Midbrain (tissue), 1 donor: ENCODE measurements at regions not wholly inside any gene's neighbourhood (a gene's known extent, or its start where the extent isn't known, plus 50 kb on each side); places are given as distances from the start of the nearest gene placed in this dataset.

Experiments used
- DNase-seq: peaks from one replicate; lab custom pipeline; 2025; lab: John Stamatoyannopoulos, UW

DNA sequence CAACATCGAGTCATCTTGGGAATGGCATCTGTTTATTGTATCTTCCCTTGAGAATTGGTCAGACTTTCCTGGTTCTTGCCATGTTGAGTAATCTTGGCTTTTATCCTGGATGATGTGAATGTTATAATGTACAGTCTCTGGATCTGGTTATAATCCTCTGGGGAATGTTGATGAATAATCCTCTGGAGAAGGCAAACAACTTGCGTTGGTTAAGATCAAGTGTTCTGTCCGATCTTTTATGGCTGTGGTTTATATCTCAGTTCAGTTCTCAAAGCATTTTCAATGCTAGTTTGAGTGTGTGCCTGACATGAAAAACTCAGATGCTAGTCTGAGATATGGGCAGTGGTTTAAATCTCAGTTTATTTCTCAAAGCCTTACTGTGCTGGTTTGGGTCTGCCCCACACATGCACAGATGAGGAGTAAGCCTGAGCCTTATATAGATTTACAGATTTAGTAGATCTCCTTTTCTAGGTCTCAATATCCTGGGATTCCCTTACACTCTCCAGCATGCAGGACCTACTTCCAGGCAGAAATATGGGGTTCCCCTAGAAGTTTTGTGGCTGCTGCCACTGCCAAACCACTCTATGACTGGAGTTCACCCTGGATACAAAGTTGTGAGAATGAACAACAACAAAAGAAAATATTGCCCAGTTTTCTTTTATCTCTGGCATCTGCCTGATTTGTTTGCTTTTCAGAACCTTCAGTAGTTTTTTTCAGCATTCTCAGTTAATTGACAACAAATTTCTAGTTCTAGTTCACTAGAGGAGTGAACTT is 191.8 kb upstream of the MAN1A1 start:
- DNase-seq, result no peak

DNA sequence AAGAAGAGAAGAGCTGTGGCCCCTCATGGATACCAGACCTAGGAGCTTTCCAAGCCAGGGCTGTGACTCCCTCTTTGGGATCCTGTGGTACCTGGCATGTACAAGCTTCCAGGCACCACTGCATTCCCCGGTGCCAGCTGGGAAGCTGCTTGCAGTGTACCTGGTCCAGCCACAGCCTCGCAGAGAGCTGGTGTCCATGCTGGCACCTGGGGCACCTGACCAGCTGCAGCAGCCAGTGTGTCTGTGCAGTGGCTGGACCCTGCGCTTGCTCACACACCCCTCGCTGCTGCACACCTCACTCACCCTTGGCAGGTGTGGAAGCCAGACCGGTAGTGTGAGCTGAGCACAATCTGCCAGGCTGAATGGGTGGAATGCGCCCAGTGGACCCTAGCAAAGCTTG is 190.9 kb upstream of the MAN1A1 start:
- no peak for DNase-seq

DNA sequence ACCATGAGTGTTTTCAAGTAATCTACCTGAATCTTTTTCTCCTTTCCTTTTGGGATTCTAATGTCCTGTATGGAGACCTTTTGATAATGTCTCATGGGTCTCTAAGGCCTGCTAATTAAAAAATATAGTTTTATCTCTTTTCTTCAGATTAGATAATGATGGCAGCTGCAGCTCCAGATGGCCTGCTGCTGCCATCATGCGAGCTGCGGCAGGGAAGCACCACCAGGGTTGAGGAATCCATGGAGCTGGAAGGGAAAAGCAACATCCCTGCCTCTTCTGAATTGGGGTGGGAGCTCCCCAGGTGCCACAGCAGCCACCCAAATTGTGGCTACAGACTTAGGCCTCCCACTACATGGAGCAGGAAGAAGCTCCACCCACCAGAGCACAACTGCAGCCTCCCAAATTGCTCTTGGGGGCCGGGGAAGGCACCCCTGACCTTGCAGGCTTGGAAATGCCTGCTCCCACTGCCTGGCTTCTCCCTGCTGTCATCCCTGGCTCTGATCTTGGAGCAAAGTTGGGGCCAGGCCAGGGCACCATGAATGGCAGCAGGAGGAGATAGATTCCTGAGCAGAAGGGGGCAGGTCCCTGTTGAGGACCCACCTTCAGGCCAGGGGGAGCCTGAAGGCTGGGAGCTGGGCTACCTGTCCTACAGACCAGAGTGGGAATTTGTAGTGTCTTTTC is 189.6 kb upstream of the MAN1A1 start:
- no peak for DNase-seq

DNA sequence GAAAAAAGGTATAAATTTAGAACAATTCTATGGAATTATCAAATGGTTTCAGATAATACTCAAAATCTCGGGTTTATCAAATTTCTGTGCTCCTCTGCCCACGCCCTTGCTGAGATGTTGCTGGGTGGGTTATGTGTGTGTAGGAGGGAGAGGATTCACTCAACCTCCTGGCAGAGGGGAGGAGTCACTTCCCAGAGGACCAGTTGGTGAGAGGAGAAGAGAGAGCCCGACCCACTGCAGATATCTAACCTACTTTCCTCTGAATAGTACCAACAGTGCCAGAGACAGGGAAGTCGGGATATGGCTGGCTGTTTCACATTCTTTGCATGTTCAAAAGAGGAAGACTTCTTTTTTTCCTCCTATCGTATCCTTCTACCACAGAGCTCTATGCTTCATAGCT is 187.1 kb upstream of the MAN1A1 start:
- DNase-seq, result no peak

DNA sequence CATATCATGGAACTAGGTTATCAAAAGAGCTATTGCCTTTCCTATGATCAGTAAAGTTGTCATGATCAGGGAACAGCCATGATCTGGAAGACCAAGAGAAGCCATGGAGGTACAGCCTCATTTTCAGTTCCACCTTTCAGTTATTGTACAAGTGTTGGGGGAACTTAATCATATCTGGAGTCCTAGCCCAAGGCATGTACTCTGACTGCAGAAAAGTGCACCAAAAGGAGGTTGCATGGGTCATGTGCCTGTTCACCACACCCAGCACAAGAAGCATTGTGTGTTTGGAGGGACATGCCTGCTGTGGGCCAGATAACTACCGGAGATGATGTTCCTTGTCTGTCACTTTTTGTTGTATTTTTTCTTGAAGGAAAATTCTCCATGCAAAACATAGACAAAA is 185.8 kb upstream of the MAN1A1 start:
- DNase-seq, result no peak

DNA sequence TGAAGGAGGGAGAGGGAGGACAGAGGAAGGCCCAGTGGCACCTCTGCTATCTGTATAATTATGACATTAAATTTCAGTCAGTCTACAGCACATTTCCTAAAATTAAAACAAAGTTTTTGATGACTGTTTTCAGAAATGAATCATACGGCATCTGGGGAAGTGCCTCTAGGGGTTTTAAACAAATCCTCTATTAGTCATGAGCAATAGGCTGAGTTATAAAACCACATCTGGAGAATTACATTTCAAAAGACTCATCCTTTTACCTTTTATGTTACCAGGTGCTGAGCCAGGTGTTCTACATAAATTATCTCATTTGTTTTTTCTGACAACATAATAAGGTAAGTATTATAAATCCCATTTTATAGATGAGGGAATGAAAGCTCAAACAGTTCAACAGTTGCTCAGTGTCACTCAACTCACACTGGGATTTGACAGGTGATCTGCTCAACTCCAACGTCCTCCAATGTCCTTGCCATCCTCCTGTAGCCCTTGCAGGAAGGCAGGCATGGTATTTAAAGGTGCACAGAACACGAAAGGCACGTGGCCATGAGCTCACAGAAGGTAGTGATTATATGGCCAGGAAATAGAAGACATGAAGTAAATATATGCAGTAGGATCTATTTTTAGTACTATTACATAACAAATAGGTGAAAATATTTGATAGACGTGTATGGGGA is 184.2 kb upstream of the MAN1A1 start:
- no peak for DNase-seq

DNA sequence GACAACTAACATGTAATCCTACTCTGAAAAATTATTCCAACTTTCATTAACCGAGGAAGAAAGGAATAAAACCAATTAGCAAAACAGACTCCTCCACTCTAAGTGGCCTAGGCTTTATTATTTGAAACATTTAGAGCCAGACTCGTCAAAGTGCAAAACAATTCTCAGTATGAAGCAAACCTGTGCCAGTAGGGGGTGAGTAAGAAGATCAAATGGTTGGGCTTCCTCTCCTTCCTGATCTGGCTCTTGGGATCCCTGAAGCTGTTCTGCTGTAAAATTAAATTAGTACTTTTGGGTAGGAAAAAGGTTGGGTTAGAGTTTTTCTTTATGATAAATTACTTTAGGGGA is 177.6 kb upstream of the MAN1A1 start:
- no peak for DNase-seq

DNA sequence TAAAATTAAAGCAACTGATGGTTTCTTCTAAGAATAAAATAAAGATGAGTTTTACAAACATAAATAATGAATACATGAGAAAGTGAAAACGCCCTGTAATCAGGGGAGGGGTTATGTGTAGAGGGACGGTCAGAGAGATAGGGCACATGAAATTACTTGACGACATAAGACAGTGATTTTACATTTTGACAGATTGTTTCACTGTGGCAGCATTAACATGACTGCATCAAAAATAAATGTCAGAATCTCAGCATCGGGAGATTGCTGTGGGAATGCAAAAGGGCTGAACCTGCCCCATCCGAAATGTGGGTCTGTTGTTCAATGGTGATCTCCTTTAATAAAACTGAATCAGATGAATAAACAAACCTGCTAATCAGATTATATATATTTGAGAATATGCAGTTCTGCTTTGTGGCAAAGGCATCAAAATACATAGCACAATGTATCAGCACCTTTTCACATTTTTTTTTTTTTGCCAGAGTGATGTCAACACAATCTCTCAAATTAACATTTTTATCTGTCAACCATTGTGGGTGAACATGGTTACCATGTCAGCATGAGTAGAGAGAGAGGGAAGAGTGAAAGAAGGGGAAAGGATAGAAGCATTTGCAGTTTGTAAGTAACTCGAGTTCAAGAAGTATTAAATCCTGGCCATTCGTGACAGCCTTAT is 177.1 kb upstream of the MAN1A1 start:
- no peak for DNase-seq

DNA sequence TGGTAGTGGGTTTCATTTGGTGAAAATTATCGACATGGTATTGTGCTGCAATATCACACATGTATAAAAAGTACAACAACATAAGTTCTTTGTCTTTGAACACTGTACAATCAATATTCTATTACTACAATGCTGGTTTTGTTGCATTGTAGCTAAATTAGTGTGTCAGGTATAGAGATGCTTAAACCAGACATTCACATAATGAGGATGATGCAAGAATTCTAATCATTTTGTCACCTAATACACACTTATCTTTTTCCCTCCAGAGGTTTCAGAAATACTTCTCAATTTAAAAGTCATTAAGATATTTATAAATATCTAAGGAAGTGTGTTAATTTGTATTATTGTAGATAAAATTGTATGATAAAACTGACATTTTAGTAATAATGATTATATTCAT is 174.8 kb upstream of the MAN1A1 start:
- DNase-seq, result no peak

DNA sequence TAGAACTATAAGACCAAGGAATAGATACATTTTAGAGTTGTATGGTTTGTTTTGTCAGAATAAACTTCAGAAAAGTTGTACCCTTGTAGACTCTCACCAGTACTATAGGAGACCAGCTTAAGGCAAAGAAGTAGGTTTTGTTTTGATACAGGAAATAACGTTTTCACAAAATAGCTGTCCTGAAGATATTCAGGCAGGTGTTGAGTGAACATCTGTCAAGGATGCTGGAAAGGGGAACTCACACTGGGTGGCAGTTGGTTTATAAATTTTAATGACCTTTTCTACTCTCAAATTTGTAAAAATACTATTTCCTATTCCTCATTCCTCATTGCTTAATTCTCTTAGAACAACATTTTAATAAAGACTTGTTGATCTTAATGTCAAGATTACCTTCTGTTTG is 174.0 kb upstream of the MAN1A1 start:
- no peak for DNase-seq

DNA sequence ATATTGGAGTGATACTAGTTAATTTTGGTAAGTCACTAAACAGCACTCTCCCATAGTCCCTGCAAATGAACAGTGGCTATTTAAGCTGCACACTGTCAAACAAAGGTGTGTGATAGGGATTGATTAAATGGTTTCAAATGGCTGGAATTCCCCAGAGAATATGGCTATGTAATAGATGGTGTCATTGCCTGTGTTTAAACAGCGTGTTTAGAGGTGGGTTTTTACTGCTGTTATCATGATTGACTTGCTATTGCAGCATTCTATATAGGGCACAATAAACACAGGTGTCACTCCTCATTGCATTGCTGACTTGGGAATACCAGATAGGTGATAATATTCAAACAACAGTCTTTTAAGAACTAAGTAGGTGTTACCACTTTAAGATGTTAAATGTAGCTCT is 171.7 kb upstream of the MAN1A1 start:
- DNase-seq, result no peak

DNA sequence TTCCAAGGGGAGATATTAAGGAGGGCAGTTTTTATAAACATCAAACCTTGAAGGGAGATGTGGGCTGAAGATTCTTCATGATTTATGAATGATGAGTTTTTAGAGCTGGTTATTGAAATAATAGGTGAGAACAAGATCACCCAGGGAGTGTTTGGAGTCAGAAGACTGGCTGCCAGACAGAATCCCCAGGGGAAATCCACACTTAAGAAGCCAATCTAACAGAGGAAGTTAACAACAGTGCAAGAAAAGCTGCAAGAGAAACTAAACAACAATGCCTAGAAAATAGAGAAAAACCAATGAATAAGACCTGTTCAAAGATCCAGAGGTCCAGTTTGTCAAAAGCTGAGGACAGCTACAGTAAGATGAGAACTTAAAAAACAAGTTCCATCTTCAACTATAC is 167.9 kb upstream of the MAN1A1 start:
- DNase-seq, result no peak

DNA sequence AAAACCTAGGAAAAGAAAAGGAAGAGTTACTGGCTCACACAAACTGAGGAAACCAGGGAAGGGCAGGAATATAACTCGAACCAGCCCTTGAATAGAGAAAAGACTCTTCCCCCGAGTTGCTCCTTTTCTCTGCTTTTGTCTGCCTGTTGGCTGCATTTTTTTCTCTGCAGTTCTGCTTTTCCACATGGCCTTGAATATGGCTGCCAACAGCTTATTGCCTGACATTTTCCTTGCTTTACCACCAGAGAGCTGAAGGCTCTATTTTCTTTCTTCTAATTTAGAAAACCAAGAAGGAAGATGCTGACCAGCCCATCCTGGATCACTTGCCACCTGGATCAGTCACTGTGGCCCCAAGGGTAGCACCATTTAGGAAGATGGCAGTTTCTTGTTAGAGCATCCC is 164.8 kb upstream of the MAN1A1 start:
- no peak for DNase-seq

DNA sequence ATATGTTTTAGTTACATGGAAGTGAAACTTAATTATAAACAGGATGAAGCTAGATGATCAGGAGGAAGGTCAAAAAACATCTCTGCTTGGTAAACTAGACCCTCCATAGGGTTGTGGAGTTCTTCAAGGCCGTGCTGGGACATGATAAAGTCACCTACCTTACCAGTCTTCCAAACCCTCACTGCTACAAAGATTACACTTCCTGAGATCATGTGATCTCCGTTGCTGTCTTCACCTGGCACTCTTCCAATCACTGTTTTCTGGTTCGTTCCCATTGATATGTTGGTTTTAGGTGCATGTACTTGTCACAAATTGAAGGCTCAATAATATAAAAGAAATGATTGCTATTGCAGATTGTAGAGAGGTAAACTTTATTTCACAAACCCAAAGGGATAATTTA is 161.5 kb upstream of the MAN1A1 start:
- no peak for DNase-seq

DNA sequence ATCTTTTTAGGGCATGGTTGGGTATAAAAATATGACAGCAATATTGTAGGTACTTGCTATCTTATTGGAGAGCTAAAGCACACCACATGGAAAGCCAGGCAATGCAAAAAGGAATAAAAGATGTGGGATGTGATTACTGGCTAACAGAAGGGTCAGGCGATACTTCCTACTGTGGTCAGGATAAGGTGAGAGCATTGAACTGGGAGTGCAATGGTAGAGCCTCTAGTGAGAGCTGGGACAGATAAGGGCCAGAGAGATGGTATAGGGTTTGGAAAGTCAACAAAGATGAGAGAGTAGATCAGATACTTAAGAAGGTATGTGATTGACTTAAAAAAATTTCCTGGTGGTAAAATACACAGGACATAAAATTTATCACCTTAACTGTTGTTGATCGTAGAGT is 160.7 kb upstream of the MAN1A1 start:
- DNase-seq, result no peak

DNA sequence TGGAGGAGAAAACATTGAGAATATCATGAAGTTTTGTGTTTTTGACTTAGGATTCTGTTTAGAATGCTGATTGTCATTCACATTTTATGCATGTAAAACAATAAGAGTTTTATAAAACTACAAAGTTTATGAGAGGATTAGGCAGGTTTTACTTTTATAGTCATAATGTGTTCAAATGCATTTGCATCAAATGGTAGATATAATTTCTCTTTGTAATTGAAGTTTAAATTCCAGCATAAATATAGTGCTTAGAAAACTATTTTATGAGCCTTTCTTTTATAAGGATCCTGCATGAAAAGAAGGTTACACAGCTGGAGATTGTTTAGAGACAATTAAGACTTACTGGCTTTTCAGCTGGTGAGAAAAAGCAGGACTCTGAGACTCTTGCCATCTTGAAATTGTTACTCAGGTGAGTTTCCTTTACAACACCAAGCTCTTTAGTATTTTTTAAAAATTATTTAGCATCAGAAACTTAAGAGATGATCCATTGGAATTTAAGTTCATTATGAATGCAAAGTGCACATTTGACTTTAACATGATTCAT is 157.1 kb upstream of the MAN1A1 start:
- DNase-seq, result no peak

DNA sequence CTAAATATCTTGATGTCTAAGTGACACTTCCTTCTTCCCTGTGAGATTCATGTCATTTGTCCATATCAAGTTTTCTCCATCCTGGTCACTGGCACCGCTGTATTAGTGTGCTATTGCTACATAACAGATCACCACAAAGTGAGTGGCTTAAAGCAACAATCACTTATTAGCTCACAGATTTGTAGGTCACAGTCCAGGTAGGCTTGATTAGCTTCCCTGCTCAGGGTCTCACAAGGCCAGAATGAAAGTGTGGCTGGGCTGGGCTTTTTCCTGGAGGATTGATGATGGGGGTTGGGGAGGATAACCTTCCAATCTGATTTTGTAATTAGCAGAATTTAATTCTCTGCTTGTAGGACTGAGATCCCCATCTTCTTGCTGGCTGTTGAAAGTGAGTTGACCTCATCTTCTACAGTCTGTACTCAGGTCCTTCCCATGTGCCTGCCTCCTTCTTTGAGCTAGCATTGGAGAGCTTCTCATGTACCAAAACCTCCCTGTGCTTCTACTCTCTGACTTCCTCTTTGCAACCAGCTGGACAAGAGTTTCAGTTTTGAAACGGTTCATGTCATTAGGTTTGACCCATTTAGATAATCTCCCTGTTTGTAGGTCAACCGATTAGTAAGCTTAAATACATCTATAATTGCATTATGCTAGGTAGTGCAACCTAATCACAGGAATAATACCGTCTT is 152.4 kb upstream of the MAN1A1 start:
- no peak for DNase-seq

DNA sequence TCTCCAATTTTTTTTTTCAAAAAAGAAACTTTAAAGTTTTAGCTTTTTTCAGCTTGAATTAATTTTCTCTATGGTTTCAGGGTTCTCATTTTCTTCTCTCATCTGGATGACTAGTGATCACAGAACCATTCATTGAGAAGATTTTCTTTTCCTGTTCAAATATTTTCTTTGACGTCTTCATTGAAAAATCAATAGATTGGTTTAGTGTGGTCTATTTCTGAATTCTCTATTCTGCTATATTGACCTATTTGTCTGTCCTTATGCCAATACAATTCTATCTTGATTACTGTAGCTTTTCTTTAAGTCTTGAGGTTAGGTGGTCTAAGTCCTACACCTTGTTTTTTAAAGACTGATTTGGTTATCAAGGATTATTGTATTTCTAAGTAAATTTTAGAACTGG is 150.2 kb upstream of the MAN1A1 start:
- no peak for DNase-seq

DNA sequence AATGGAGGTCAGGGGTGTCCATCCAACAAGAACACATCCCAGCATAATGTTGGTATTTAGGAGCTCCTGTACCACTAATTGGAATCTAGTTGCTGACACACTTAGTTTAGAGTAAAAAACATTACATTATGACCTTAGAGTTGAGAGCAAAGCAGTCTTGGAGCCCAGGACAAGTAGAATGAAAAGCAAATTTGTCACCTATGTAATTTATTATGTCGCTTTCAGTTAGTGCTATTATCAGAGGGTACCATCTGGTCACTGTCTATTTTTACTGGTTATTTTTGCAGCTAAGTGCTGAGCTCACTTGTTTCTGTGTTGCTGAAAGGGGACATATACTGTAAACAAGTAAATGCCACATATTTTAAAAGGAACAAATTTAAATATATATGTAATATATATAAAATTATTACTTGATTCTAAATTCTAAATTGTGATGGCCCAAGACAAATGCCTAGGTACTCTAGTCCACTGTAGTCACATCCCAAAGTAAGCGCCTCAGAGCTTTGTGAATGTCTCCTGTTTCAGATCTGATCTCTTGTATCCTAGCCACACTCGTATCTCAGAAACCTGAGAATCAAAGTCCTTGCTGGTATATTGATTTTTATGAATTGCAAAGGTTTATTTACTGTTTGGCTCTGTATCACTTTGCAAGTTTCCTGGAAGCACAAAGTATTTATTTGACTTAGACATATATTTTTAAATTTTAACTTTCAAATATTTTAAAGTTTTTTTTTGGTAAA is 148.6 kb upstream of the MAN1A1 start:
- DNase-seq, result no peak

DNA sequence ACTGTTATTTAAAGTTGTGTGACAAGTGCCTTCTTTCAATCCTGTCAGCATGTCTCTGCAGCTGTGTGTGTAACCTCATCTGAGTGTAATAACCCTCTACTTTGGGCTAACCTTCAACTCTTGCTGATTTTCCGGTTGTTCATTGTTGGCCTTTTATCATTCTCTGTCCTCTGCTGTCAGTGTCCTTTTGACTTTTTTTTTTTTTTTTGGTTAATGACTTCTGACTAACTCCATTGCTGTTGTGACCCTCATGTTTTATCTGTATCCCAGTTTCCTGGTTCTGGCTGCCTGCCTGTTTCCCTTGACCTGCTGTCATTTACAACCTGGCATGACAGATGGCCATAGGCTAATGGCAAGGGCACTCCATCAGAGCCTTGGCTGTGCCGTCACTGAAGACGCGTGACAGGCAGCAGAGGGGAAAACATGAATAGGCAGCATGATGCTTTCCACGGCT is 145.7 kb upstream of the MAN1A1 start:
- DNase-seq, result no peak

DNA sequence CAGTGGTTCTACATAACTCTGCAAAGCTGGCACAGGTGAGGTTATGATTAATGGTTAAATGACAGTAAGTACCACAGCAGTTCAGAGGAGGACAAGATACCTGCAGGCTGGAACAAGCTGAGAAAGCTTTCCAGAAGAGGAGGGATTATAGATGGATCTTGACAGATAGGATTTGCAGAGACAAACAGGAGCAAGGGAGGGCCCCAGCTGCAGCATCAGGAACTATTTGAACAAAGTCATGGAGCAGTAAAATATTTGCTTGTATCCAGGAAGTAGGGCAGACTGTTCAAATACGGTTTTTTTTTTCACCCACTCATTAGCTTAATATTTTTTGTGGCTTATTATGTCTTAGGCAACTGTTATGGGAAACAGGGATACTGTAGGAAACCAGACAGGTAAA is 144.4 kb upstream of the MAN1A1 start:
- no peak for DNase-seq
